ENCODE measurements at regions not wholly inside any gene's neighbourhood (a gene's known extent, or its start where the extent isn't known, plus 50 kb on each side); places are given as distances from the start of the nearest gene placed in this dataset.

DNA sequence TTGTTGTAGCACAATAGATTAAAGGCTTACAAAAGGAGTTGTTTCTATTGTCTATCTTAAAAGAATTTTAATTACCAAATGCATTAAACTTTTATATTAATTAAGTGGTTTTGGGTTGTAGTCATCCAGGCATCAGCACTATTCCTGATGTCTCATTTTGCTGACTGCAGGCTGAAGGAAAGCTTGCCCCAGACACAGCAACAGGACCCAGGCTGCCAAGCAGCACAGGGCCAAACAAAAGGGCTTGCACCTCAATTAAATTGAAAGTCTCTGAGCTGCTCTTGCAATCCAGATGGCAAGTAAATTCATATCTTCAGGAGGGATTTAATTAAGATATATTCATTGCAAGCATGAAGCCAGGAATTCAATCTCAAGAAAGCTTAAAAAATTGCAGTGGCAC, 80.7 kb upstream of the CHODL start:
- ATAC-seq (ENCODE audit: insufficient read depth, low FRiP score) (no peak), DNase-seq (no peak)
- H3K36me3 ChIP-seq (ENCODE audit: control insufficient read depth in 4 of 4, insufficient read depth in 4 of 4, low read length in 4 of 4) = no peaks in the 10 kb centered on the region
- H3K27me3 ChIP-seq (ENCODE audit: control insufficient read depth in 3 of 3, insufficient read depth in 3 of 3, low read length in 2 of 3) = no peaks in the 10 kb centered on the region
- no peak for TF ChIP-seq CTCF (IDR thresholded peaks at IDR 0.05; ENCODE audit: control extremely low read depth, extremely low read depth)
- H3K27ac ChIP-seq (ENCODE audit: low read depth in 1 of 2, low read length in 1 of 2) = no peak overlapping the region
- H3K9me3 ChIP-seq (ENCODE audit: control insufficient read depth in 4 of 4, insufficient read depth in 3 of 4, low read length in 3 of 4) = no peaks in the 10 kb centered on the region
- H3K4me1 ChIP-seq (ENCODE audit: control insufficient read depth in 5 of 5, insufficient read depth in 5 of 5, low read length in 5 of 5) = no peaks in the 10 kb centered on the region
- no peak overlapping the region for H3K9ac ChIP-seq (ENCODE audit: insufficient read depth in 1 of 2, low read length in 2 of 2)
- H3K4me3 ChIP-seq = no peak overlapping the region

- no peak for TF ChIP-seq CTCF (IDR thresholded peaks at IDR 0.05; ENCODE audit: control extremely low read depth, extremely low read depth)
- 94 to 97% methylated on average over 3 of the region's 3 CpGs for WGBS, 2 donors
- DNase-seq = no peak
These were observed 82.8 kb upstream of the CHODL start for GRCh38 chr21:18161841-18162240.

DNA sequence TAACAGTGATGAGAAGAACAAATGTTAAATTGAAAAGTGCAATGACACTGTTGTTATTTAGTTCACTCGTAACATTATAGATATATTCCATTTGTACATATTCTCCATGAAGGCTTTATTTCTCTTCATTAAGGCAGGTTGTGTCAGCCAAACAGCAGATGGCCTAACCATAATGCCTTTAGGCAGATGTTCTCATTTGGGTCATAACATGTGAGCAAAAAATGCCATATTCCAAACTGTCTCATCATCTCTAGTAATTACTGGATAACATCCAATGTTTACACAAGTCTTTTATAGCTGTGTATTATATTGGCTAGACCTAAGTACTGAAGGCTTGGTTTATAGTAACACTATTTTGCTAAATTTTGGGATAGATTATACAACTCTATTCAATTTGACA, 87.2 kb upstream of the CHODL start:
- H3K36me3 ChIP-seq (ENCODE audit: control insufficient read depth in 4 of 4, insufficient read depth in 4 of 4, low read length in 4 of 4) = no peaks in the 10 kb centered on the region
- H3K9ac ChIP-seq (ENCODE audit: insufficient read depth in 1 of 2, low read length in 2 of 2) = no peak overlapping the region
- WGBS, 2 donors = 91% methylated on average over 1 of the region's 1 CpG
- peaks cover 0 to 3% (median 0%) of the 10 kb centered on the region in 5 donors for H3K4me1 ChIP-seq (ENCODE audit: control insufficient read depth in 5 of 5, insufficient read depth in 5 of 5, low read length in 5 of 5)
- DNase-seq (peak in 2 of 3 donors; percentile 68 to 73), ATAC-seq (ENCODE audit: insufficient read depth, low FRiP score) (no peak)
- no peak overlapping the region for H3K4me3 ChIP-seq
- peaks cover 0 to 3% (median 0%) of the 10 kb centered on the region in 4 donors for H3K9me3 ChIP-seq (ENCODE audit: control insufficient read depth in 4 of 4, insufficient read depth in 3 of 4, low read length in 3 of 4)
- TF ChIP-seq CTCF (IDR thresholded peaks at IDR 0.05; ENCODE audit: control extremely low read depth, extremely low read depth) = no peak
- no peaks in the 10 kb centered on the region for H3K27me3 ChIP-seq (ENCODE audit: control insufficient read depth in 3 of 3, insufficient read depth in 3 of 3, low read length in 2 of 3)
- no peak overlapping the region for H3K27ac ChIP-seq (ENCODE audit: low read depth in 1 of 2, low read length in 1 of 2)

More at GRCh38 chr21:18161841-18162240, 82.8 kb upstream of the CHODL start:
- H3K4me1 ChIP-seq (ENCODE audit: control insufficient read depth in 5 of 5, insufficient read depth in 5 of 5, low read length in 5 of 5) = no peaks in the 10 kb centered on the region
- no peak for ATAC-seq (ENCODE audit: insufficient read depth, low FRiP score)
- H3K27ac ChIP-seq (ENCODE audit: low read depth in 1 of 2, low read length in 1 of 2) = no peak overlapping the region
- no peaks in the 10 kb centered on the region for H3K36me3 ChIP-seq (ENCODE audit: control insufficient read depth in 4 of 4, insufficient read depth in 4 of 4, low read length in 4 of 4)
- no peaks in the 10 kb centered on the region for H3K27me3 ChIP-seq (ENCODE audit: control insufficient read depth in 3 of 3, insufficient read depth in 3 of 3, low read length in 2 of 3)
- no peak overlapping the region for H3K4me3 ChIP-seq
- H3K9ac ChIP-seq (ENCODE audit: insufficient read depth in 1 of 2, low read length in 2 of 2) = no peak overlapping the region
- peaks cover 0 to 2% (median 0%) of the 10 kb centered on the region in 4 donors for H3K9me3 ChIP-seq (ENCODE audit: control insufficient read depth in 4 of 4, insufficient read depth in 3 of 4, low read length in 3 of 4)

GRCh38 chr21:18155508-18156193, 89.0 kb upstream of the CHODL start:
- 44 to 45% methylated on average over 5 of the region's 5 CpGs for WGBS, 2 donors
- peak in 1 of 3 donors; percentile 22 for DNase-seq

More at GRCh38 chr21:18155508-18156193, 89.0 kb upstream of the CHODL start:
- H3K27me3 ChIP-seq (ENCODE audit: control insufficient read depth in 3 of 3, insufficient read depth in 3 of 3, low read length in 2 of 3) = no peaks in the 10 kb centered on the region
- no peak overlapping the region for H3K9ac ChIP-seq (ENCODE audit: insufficient read depth in 1 of 2, low read length in 2 of 2)
- H3K4me1 ChIP-seq (ENCODE audit: control insufficient read depth in 5 of 5, insufficient read depth in 5 of 5, low read length in 5 of 5) = peaks cover 0 to 3% (median 0%) of the 10 kb centered on the region in 5 donors
- H3K36me3 ChIP-seq (ENCODE audit: control insufficient read depth in 4 of 4, insufficient read depth in 4 of 4, low read length in 4 of 4) = no peaks in the 10 kb centered on the region
- ATAC-seq (ENCODE audit: insufficient read depth, low FRiP score) = no peak
- no peak overlapping the region for H3K27ac ChIP-seq (ENCODE audit: low read depth in 1 of 2, low read length in 1 of 2)
- TF ChIP-seq CTCF (IDR thresholded peaks at IDR 0.05; ENCODE audit: control extremely low read depth, extremely low read depth) = no peak
- H3K9me3 ChIP-seq (ENCODE audit: control insufficient read depth in 4 of 4, insufficient read depth in 3 of 4, low read length in 3 of 4) = peaks cover 0 to 3% (median 0%) of the 10 kb centered on the region in 4 donors
- H3K4me3 ChIP-seq = no peak overlapping the region
